HEK293 (cell line): ENCODE measurements at regions not wholly inside any gene's neighbourhood (a gene's known extent, or its start where the extent isn't known, plus 50 kb on each side); places are given as distances from the start of the nearest gene placed in this dataset.

Source experiments
- ZBTB21 ChIP-seq: fragments of 450-650 bp; formaldehyde crosslinking; IDR thresholded peaks from 2 replicates; pipeline ENCODE4 v1.5.1; 2017; ENCODE audit warnings: missing biosample characterization, missing genetic modification characterization
- TF ChIP-seq, protein P1 (sequence below): fragments of 450-650 bp; formaldehyde crosslinking; IDR thresholded peaks from 2 replicates; pipeline ENCODE4 v1.5.1; 2016; ENCODE audit warnings: missing biosample characterization, missing genetic modification characterization

DNA sequence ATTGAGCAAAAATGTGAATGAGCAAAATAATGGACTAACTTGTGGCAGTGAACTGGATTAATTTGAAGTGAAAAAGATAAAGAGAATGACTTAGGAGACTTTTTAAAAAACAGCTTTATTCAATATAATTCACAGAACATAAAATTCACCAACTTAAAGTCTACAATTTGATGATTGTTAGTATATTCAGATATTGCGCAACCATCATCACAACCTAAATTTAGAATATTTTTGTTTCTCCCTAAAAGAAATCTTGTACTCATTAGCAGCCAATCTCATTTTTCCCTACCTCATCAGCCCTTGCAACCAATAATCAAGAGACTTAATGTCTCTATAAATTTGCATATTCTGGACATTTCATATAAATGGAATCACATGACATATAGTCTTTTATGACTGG, 496.5 kb downstream of the IGSF11 start:
- TF ChIP-seq, protein P1, sequence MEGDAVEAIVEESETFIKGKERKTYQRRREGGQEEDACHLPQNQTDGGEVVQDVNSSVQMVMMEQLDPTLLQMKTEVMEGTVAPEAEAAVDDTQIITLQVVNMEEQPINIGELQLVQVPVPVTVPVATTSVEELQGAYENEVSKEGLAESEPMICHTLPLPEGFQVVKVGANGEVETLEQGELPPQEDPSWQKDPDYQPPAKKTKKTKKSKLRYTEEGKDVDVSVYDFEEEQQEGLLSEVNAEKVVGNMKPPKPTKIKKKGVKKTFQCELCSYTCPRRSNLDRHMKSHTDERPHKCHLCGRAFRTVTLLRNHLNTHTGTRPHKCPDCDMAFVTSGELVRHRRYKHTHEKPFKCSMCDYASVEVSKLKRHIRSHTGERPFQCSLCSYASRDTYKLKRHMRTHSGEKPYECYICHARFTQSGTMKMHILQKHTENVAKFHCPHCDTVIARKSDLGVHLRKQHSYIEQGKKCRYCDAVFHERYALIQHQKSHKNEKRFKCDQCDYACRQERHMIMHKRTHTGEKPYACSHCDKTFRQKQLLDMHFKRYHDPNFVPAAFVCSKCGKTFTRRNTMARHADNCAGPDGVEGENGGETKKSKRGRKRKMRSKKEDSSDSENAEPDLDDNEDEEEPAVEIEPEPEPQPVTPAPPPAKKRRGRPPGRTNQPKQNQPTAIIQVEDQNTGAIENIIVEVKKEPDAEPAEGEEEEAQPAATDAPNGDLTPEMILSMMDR (tag by site-specific recombination), result no peak
- TF ChIP-seq ZBTB21 (tag by site-specific recombination), result no peak
